ENCODE measurements at regions not wholly inside any gene's neighbourhood (a gene's known extent, or its start where the extent isn't known, plus 50 kb on each side); places are given as distances from the start of the nearest gene placed in this dataset.

DNA sequence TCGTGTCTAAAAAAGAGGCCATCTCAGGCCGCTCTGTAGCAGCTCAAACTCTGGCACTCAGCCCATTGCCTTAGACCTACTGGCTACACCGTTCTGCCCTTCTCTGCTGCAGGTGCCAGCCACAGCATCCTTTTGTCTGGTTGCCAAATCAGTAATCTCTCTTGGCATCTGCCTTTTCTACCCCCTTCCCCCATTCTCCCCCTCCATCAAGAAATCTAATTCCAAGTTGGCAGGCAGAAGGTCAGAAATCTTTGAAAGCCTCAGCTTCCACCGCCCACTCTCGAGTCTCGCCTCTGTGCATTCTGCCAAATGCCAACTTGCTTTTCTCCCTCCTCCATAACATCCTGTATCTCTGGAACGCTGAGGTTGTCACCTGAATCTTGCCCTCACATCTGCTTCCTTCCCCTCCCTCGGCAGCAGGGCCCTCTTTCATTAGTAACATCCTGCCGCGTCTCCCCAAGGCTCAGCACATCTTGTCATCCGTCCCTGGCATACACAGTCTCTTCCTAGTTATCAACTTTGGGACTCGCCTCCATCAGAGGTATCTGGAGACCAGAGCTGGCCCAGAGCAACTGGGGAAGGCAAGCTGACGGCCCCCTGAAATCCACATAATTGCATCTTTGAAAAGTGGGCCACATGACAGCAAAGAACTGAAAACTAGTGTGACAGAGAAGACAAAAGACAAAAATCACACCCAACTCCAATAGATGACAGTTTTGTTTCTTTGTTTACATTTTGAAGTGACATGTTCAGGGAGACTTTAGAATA is 312.0 kb upstream of the CCDC54 start:
- DNase-seq (ENCODE audit: low spot score): no peak

DNA sequence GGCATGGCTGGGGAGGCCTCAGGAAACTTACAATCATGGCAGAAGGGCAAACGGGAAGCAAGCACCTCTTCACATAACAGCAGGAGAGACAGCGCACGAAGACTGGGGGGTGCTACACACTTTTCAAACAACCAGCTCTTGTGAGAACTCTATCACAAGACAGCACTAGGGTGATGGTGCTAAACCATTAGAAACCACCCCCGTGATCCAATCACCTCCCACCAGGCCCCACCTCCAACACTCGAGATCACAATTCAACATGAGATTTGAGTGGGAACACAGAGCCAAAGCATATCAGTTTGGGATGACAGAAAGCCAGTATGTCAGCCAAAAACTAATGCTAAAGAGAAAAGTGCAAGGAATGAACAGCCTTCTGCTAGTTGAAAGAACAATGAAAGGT is 309.8 kb upstream of the CCDC54 start:
- DNase-seq (ENCODE audit: low spot score): no peak

DNA sequence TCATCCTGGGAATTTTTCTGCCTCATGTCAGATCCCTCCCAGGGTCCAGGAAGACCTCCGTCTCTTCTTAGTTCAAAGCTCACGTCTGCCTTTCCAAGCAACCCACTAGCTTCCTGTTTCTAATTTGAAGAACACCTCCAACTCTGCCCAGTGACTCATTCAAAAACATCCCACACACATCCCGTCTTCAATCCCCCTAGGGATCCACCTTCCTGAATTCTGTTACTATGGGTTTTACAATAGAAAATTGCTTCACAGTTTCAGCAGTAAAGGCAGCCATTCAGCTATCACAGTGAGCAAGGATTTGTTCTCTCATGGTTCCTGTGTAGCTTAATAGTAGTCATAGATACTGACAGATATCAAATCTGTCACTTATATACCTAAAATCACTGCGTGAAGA is 308.3 kb upstream of the CCDC54 start:
- DNase-seq (ENCODE audit: low spot score): no peak

DNA sequence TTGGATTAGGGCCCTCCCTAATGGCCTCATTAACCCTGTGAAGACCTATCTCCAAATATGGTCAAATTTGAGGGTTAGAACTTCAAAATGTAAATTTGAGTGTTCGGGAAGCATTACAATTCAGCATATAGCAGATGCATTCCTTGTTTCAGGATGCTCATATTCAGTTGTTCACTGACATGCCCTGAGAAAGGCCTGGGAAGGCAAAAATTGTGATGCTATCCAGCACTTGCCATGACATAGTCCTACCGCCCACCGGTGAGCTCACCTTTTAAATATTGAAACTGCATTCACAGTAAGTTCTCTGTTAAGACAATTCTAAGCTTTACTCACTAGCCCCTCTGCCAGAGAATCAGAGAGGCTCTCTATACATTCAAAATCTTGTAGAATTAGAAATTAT is 300.3 kb upstream of the CCDC54 start:
- no peak for DNase-seq (ENCODE audit: low spot score)

DNA sequence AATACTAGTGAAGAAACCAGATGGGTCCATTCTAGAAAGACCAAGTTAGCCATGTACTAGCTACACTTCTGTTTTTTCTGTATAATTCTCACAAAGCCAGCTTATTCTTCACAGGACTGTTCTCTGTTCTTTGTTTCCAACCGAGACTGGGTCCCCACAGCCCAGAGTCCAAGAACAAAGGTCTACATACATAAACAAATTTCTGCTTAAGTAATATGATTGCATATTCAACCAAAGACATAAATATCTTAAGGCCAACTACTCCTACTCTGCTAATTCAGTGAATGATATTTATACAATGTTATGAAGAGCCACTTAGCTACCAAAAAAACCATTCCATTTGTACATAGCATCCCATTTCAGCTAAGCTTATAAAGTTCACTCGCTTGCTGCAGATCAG is 299.8 kb upstream of the CCDC54 start:
- DNase-seq (ENCODE audit: low spot score): no peak

DNA sequence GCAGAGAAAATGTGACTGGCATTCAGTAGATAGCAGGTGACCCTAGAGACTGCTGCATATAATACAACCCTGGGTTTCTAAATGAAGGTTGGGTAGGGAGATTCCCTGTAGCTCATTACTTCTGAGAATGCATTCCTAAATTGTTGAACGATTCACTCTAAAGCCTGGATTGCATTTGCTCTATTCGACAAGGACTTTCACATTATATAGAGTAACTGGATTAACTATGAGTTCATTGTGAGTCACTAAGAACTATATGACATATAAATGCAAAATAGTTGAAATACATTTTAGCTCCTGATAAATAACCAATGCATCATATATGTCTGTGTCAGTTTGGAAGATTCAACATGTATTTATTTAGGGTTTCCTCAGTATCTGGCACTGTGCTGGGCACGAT is 294.7 kb upstream of the CCDC54 start:
- DNase-seq (ENCODE audit: low spot score): no peak

DNA sequence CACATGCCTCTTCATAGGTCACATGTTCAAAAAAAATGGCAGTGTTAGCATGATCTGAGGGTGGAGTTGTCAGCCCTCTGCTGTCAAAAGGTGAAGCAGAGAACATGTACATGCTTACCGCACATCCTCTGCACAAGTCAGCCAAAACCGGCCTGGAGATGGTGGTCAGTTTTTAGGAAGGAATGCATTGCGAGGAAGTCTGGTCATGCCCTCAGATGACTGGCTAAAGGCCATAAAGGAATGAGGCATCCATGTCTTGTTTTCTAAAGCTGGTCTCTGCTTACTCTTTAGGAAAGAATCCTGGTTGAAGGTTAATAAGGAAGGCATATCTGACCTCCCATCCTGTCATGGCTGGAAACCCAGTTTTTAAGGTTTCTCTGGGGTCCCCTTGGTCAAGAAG is 292.0 kb upstream of the CCDC54 start:
- no peak for DNase-seq (ENCODE audit: low spot score)

DNA sequence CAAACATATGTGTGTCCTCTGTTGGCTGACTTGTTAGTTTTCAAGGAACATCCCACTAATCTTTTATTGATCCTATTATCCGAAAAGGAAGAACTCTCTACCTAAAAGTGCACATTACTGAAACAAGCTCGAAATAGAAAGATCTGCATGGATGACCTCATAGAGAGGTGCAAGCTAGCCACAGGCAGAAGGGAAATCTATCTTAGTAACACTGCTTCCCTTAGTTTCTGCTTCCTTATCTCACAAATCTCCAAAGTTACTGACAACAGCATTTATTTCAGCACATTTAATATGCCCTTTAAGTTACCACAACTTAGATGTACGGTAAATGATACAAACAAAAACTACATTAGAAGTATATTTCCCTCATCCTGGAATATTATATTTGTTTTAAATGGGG is 285.1 kb upstream of the CCDC54 start:
- DNase-seq (ENCODE audit: low spot score): no peak

DNA sequence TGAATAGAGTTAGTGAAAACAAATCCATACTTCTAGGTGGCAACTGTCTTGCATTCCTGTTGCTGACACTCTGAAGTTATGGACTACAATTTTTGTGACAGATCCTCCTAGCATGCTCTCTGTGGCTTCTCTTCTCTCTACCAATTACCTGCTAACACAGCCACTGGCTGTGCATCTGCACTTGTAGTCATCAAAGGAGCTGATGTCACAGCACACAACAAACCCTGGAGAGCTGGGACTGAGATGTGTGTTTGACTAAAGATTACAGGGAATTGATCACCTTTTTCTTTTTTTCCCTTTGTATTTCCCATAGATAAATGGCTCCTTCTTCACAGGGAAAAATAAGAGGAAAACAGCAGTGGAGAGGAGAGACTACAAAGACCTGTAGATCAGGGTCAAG is 278.4 kb upstream of the CCDC54 start:
- DNase-seq (ENCODE audit: low spot score): no peak

DNA sequence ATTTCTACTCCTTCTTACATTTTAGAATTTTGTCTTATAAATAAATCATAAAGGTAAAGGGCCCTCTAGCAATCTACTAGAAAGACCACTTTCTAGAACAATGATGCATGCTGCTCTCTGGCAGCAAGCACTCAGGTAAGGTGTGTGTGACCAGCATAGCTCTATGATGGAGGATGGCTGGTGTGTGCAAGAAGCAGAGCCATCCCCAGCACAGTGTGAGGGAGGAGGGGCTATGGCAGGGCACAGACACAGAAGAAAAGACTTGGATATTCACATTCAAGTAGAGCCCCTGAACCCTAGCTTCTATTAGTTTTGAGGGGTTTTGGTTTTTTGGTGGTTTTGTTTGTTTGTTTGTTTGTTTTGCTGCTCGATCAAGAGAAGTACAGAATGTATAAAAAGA is 277.1 kb upstream of the CCDC54 start:
- DNase-seq (ENCODE audit: low spot score): no peak

DNA sequence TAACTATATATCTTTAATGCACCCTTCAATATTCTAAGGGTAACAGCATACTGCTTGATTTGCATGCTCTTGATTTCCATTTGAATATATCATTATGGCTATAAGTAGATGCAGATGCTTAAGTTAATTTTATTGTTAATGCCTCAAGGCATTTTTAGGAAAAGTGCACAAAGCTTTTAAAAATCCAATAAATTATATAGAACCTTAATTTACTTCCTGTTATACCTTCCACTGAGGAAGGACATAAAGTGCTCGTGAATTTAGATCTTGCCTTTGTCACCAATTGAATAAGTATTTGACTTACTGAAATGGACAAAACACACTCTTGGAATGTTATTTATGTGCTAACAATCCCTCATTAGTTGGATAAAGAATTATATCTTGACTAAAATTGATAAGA is 276.7 kb upstream of the CCDC54 start:
- no peak for DNase-seq (ENCODE audit: low spot score)

DNA sequence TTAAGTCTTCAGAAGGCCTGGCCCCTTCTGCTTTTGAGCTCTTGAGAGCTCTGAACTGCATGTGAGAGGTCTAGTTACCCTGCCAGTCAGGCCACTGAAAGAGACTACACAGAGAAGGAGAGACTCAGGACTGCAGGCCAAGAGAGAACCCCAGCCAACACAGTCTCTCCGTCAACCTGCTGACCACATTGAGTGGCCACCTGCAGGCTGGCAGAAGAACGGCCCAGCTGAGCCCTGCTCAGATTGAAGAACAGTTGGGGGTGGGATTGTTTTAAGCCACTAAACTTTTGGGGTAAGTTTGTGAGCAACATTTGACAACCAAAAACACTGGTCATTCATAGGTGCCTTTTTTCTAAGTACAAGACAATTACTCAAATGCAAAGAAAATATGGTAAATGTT is 273.5 kb upstream of the CCDC54 start:
- no peak for DNase-seq (ENCODE audit: low spot score)

DNA sequence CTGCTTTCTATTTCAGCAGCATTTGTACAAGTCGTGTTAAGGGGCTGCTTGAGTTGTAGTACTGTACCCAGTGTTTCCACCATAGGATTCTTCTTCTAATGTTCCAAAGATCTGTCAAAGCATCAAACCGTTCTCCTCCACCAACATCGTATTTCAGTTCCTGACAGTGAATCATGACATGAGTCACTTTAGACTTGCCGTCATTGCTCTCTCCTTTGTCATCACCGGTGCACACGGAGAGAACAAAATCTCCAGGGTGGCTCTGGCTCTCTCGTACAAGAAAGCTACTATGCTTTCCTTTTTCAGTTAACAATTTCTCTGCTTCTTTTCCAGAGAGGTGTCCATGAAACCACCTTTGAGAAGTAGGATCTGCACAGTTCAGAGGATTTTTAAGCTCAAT is 270.9 kb upstream of the CCDC54 start:
- DNase-seq (ENCODE audit: low spot score): no peak

DNA sequence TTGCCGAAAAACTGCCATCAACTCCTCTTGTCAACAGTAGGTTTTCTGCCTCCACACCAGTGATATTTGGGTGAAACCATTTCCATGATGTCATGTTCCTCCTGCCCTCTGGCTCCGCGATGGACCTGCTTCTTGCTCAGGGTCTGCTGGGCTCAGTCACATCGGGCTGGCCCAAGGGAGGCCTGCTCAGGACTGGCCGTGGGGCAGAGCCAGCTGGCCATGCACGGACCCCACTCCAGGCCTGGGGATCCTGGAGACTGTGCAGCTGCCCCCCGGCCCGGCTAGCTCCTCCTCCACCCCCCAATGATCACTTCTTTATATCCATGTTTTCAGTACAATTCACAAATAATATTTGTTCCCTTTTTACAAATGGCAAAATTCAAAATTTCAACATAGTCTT is 270.3 kb upstream of the CCDC54 start:
- no peak for DNase-seq (ENCODE audit: low spot score)

DNA sequence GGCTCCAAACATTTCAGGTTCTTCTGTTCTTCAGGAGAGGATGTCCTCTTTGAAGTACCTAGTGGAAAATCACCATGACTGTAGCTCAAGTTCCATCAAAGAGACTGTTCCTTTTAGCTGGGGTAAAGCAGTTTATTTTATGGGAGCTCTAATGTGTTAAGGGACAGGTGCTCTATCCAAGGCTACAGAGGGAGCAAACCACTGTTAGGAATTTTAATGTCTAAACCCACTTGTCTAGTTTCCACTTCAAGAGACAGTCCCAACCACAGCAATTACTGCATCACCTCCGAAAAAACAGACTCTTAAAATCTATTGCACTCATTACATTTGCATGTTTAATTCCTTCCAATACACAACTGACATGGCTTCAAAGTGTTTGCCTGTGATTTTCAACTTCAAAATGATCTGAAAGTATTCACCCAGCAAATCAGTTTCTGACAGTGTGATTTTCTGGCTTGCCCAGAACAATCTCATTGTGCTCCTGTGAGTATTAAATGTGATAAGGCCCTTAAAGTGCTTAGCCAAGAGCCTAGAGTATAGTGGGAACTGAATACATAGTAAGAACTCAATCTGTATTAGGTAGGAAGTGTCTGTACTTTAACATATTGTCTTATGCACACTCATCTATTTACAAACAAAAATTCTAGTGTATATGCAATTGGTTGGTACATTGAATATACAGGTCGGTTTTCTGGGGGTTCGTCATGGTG is 266.5 kb upstream of the CCDC54 start:
- DNase-seq (ENCODE audit: low spot score): no peak

DNA sequence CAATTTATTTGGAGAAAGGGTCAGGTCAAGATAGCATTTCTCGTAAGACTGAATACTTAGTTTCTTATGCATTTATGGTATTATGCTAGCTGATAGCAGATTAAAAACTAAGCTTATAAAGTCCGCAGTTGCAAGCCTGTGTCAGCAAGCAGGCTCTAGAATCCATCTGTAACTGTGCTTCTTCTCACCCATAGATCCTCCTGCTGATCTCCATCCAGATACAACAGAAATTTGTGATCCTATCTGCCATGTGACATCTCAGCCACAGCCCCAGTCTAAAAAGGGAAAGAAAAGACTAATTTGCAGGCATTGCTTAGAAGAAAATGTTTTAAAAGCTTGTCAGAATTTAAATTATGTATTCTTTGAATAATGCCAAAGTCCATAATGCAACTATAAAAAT is 265.4 kb upstream of the CCDC54 start:
- DNase-seq (ENCODE audit: low spot score): no peak

DNA sequence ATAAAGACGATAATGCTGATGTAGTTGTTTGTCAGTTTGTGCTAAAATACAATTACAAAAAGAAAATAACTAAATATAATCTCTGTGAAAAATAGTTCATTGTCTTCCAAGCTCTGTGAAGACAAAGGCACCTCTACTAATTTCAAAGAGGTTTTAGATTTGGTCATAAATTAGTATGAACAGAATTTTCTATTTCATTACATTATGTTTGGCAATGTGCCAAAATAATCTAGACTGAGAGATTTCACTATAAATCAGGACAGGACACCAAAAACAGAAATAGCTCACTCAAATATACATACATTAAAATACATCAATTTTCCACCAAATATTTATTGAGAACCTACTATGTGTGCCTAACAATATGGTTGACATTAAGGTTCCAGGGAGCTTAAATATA is 264.9 kb upstream of the CCDC54 start:
- DNase-seq (ENCODE audit: low spot score): no peak

DNA sequence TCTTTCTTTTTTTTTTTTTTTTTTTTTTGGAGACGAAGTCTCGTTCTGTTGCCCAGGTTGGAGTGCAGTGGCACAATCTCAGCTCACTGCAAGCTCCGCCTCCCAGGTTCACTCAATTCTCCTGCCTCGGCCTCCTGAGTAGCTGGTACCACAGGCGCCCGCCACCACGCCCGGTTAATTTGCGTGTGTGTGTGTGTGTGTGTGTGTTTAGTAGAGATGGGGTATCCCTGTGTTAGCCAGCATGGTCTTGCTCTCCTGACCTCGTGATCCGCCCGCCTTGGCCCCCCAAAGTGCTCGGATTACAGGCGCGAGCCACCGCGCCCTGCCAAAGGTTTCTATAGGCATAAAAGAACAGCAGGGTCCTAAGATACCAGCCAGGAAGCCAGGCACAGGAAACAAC is 261.0 kb upstream of the CCDC54 start:
- no peak for DNase-seq (ENCODE audit: low spot score)

DNA sequence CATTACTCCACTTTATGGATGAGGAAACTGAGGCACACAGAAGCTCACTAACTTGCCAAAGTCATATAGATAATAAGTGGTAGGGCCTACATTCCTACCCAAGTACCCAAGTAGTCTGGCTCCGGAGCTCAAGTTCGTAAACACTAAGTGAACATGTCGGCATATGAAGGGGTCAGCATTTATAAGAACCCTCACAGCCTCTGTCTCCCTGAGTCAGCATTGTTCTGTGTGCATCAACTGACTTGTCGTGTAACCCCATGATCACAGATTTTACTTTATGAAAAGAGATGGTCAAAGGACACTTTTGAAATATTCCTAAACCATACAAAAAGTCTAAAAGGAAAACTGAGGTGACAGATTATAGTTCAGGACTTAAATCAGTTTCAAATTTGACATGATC is 260.1 kb upstream of the CCDC54 start:
- no peak for DNase-seq (ENCODE audit: low spot score)

DNA sequence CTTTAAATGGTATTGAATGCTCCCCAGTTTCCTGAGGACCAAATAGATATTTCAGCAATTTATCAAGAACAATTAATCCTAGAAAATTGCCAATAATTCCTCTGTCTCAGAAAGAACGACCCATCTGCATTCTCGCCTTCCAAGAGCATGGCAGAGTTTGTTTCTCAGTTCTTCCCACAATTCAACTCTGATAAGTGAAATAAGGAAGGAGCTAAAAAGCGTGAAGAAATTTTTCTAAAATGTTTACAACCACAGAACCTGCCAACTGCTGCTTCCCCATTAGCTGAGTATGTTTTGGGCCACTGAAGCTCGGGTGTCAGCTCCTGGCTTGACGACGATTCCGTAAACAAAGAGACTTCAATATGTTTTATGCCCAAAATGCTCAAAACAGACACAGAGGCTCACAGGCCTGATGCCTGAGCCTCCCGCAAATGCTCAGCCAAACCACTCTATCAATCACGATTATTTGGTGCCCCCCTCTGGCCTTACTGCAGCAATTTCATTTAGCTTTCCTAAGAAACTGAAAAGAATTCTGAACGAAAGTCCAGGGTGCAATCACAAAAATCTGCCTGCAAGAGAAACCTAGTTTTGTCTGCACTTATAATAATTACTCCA is 259.2 kb upstream of the CCDC54 start:
- peak; percentile 11 for DNase-seq (ENCODE audit: low spot score)

DNA sequence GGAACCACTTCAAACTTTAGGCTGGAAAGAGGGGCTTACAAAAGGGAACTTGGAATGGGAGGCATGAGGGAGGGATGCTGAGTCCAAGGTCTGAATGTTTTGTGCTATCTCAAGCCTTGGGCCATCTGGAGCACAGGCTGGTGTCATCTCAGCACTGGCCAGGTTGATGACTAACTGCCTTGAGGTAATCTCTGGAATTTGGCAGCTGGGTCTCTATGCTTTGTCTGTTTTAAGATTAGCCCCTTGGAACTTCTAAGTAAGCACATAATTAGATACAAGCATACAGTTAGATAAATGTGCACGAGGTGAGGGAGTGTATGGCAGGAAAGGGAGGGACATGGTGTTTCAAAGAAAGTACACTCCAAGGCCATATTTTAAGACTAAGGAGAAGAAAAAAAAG is 252.4 kb upstream of the CCDC54 start:
- no peak for DNase-seq (ENCODE audit: low spot score)

DNA sequence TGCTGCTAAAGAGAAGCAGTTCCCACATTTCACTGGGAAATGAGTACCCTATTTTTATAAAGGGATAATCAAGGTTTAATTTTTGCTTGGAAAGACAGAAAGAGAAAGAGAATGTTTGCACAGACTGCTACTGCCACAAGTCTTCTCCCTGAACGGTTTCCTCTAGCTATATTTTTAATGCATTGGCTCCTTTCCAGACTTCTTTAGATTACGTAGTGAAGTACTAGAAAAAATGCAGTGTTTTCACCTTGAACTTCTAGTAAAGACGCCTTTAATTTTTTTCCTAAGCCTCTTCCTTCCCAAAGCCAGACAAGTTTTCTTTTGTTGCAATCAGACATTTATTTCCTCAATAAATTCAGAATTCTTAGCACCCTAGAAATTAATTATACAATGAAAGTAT is 248.3 kb upstream of the CCDC54 start:
- no peak for DNase-seq (ENCODE audit: low spot score)

DNA sequence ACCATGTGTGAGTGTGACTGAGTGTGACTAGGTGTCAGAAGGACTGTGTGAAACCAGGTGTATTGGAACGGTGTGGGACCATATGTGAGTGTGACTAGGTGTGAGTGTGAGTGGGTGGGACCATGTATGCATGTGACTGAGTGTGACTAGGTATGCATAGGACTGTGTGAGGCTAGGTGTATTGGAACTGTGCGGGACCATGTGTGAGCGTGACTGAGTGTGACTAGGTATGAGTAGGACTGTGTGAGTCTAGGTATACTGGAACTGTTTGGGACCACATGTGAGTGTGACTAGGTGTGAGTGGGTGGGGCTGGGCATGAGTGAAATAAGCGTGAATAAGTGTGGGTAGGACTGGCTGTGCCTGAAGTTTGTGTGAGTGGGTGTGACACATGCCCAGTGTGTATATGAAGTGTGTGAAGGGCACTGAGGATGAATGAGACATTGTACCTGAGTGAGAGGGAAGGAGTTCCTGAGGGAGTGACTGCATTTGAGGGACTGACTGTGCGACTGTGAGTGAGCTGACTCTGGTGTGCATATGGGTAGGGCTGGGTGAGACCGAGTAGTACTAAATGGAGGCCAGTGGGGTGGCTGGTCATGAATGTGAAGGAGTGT is 247.0 kb upstream of the CCDC54 start:
- no peak for DNase-seq (ENCODE audit: low spot score)
